Gastrocnemius medialis (tissue), 4 donors: ENCODE measurements at regions not wholly inside any gene's neighbourhood (a gene's known extent, or its start where the extent isn't known, plus 50 kb on each side); places are given as distances from the start of the nearest gene placed in this dataset.

Experiments used
- POLR2A ChIP-seq, 2 donors: fragments of 450-650 bp; IDR thresholded peaks; one replicate each; pipeline ENCODE4 v1.6.1; 2017; ENCODE audit warnings: antibody characterized with exemption in 2 of 2, mild to moderate bottlenecking in 2 of 2, moderate library complexity in 2 of 2
- TF ChIP-seq, protein P1 (sequence below), 5 experiments: fragments of 450-650 bp in 3 of 5; fragments of 200-600 bp in 2 of 5; sonication (generic) in 2 of 5; IDR thresholded peaks in 4 of 5; conservative IDR thresholded peaks in 1 of 5; 1 replicate in 4 of 5; 2 replicates in 1 of 5; pipeline ENCODE4 v1.5.1; 2016 to 2019; ENCODE audit warnings: antibody characterized with exemption in 5 of 5, mild to moderate bottlenecking in 3 of 5, moderate library complexity in 3 of 5

DNA sequence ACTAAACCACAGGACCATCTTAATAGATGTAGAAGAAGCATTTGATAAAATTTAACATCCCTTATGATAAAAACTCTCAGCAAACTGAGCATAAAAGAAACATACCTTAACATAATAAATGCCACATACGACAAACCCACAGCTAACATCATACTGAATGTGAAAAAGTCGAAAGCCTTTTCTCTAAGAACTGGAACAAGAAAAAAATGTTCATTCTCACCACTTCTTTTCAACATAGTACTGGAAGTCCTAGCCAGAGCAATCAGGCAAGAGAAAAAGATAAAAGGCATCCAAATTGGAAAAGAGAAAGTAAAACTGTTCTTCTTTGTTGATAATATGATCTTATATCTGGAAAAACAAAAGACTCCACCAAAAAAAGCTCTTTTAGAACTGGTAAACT, 134.2 kb downstream of the RPL22L1 start:
- TF ChIP-seq, protein P1, sequence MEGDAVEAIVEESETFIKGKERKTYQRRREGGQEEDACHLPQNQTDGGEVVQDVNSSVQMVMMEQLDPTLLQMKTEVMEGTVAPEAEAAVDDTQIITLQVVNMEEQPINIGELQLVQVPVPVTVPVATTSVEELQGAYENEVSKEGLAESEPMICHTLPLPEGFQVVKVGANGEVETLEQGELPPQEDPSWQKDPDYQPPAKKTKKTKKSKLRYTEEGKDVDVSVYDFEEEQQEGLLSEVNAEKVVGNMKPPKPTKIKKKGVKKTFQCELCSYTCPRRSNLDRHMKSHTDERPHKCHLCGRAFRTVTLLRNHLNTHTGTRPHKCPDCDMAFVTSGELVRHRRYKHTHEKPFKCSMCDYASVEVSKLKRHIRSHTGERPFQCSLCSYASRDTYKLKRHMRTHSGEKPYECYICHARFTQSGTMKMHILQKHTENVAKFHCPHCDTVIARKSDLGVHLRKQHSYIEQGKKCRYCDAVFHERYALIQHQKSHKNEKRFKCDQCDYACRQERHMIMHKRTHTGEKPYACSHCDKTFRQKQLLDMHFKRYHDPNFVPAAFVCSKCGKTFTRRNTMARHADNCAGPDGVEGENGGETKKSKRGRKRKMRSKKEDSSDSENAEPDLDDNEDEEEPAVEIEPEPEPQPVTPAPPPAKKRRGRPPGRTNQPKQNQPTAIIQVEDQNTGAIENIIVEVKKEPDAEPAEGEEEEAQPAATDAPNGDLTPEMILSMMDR (IDR thresholded peaks at IDR 0.05 in 4 of 5, conservative IDR thresholded peaks at IDR 0.05 in 1 of 5): no peak
- no peak for TF ChIP-seq POLR2A (IDR thresholded peaks at IDR 0.05)
